ENCODE measurements at regions not wholly inside any gene's neighbourhood (a gene's known extent, or its start where the extent isn't known, plus 50 kb on each side); places are given as distances from the start of the nearest gene placed in this dataset.

DNA sequence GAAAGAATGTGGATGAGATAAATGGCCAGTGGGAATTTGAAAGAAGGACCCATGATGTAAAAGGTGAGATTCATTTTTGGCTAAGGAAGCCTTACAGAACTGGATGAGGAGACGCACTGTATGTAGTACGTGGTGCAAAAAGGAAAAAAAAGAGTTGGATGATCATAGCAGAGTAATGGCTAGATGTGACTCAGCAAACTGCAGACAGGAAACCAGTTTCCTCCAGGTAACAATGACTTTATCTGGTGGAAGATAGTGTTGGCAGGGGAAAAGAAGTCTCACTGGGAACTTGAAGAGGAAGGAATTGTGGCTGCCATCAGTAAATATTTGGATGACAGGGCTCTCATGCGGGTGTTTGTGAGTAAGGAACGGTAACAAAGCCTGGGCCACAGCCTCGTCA lies 243.2 kb downstream of the CPE start:
- no peak for TF ChIP-seq POLR2A (IDR thresholded peaks at IDR 0.05)
- TF ChIP-seq, protein P1, sequence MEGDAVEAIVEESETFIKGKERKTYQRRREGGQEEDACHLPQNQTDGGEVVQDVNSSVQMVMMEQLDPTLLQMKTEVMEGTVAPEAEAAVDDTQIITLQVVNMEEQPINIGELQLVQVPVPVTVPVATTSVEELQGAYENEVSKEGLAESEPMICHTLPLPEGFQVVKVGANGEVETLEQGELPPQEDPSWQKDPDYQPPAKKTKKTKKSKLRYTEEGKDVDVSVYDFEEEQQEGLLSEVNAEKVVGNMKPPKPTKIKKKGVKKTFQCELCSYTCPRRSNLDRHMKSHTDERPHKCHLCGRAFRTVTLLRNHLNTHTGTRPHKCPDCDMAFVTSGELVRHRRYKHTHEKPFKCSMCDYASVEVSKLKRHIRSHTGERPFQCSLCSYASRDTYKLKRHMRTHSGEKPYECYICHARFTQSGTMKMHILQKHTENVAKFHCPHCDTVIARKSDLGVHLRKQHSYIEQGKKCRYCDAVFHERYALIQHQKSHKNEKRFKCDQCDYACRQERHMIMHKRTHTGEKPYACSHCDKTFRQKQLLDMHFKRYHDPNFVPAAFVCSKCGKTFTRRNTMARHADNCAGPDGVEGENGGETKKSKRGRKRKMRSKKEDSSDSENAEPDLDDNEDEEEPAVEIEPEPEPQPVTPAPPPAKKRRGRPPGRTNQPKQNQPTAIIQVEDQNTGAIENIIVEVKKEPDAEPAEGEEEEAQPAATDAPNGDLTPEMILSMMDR (IDR thresholded peaks at IDR 0.05): no peak

All from heart left ventricle (tissue), 13 donors.